Uterus (tissue), 3 donors: ENCODE measurements at regions not wholly inside any gene's neighbourhood (a gene's known extent, or its start where the extent isn't known, plus 50 kb on each side); places are given as distances from the start of the nearest gene placed in this dataset.

Experiments
- DNase-seq, 2 donors: peaks; one replicate each; pipeline ENCODE4 v3.0.0-alpha.2; 2019 to 2020
- H3K27ac ChIP-seq, 2 donors: fragments of 200-600 bp; sonication (generic); 1 replicate in 1 of 2; 2 replicates in 1 of 2; pipeline ENCODE4 v1.5.1; 2016 to 2018
- H3K27me3 ChIP-seq, 2 donors: fragments of 200-600 bp; sonication (generic); one replicate each; pipeline ENCODE4 v1.5.1; 2018 to 2019; ENCODE audit warnings: control low read depth in 1 of 2
- H3K36me3 ChIP-seq, 2 donors: fragments of 200-600 bp; sonication (generic); one replicate each; pipeline ENCODE4 v1.5.1; 2019; ENCODE audit warnings: control low read depth in 1 of 2
- H3K4me1 ChIP-seq, 2 donors: fragments of 200-600 bp; sonication (generic); one replicate each; pipeline ENCODE4 v1.5.1; 2018 to 2019; ENCODE audit warnings: control low read depth in 1 of 2
- H3K4me3 ChIP-seq, 2 donors: fragments of 200-600 bp; sonication (generic); 1 replicate in 1 of 2; 2 replicates in 1 of 2; pipeline ENCODE4 v1.5.1; 2018 to 2019; ENCODE audit warnings: mild to moderate bottlenecking in 1 of 2
- H3K9me3 ChIP-seq, 2 donors: fragments of 200-600 bp; sonication (generic); one replicate each; pipeline ENCODE4 v1.5.1; 2019; ENCODE audit warnings: control low read depth in 1 of 2
- CTCF ChIP-seq, 4 experiments: fragments of 200-600 bp in 2 of 4; fragments of 450-650 bp in 2 of 4; sonication (generic) in 2 of 4; IDR thresholded peaks; one replicate each; pipeline ENCODE4 v1.5.1; 2016 to 2019; ENCODE audit warnings: antibody characterized with exemption in 4 of 4, mild to moderate bottlenecking in 2 of 4, moderate library complexity in 1 of 4
- POLR2A ChIP-seq, 2 donors: fragments of 450-650 bp; IDR thresholded peaks; one replicate each; pipeline ENCODE4 v1.6.1; 2016; ENCODE audit warnings: antibody characterized with exemption in 2 of 2, mild to moderate bottlenecking in 1 of 2, moderate library complexity in 1 of 2
- intact Hi-C: fragments of 100-400 bp; cut with DNase I; formaldehyde crosslinking; loops from one replicate; pipeline ENCODE4 v1.15.1; 2023; ENCODE audit warnings: low total_unique reads
- donor health status: DM: yes; HTN: yes; CAD: no.

DNA sequence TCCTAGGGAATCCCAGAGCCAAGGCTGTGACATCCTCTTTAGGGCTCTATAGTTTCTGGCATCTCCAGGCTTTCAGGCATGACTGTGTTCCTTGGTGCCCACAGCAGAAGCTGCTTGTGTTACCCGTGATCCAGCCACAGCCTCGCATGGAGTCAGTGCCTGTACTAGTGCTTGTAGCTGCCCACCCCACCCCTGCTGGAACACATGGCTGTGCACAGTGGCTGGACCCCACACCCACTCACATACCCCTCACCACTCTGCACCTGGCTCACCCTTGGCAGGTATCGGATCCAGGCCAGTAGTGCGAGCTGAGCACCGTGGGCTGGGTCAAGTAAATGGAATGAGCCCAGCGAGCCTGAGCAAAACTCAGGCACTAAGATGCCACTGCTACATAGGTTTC, 934.7 kb upstream of the PRMT6 start:
- no peaks in the 10 kb centered on the region for H3K36me3 ChIP-seq
- TF ChIP-seq CTCF (IDR thresholded peaks at IDR 0.05) (no peak), POLR2A (IDR thresholded peaks at IDR 0.05) (no peak)
- intact Hi-C loops: no loop called here
- H3K27ac ChIP-seq: no peak overlapping the region
- no peak overlapping the region for H3K4me3 ChIP-seq
- no peaks in the 10 kb centered on the region for H3K4me1 ChIP-seq
- H3K27me3 ChIP-seq: no peaks in the 10 kb centered on the region
- H3K9me3 ChIP-seq: no peaks in the 10 kb centered on the region
- DNase-seq: no peak

DNA sequence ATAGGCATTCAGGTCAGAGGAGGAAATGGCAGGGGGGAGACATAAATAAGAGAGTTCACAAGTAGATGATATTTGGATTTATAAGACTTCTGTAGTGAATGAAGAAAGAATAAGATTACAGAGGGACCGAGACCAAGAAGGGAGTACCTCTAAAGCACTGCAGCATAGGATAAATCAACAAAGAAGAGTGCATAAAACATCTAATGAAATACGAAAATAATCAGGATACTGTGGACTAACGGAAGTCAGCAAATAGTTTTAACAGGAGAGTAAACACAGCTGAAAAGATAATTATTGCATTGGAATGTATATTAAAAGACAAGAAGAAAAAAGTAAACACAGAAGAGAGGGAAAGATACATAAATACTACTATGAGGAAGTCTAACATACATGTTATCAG, 921.9 kb upstream of the PRMT6 start:
- no peak overlapping the region for H3K27ac ChIP-seq
- no peak for TF ChIP-seq CTCF (IDR thresholded peaks at IDR 0.05)
- TF ChIP-seq POLR2A (IDR thresholded peaks at IDR 0.05): no peak
- H3K4me3 ChIP-seq: no peak overlapping the region

DNA sequence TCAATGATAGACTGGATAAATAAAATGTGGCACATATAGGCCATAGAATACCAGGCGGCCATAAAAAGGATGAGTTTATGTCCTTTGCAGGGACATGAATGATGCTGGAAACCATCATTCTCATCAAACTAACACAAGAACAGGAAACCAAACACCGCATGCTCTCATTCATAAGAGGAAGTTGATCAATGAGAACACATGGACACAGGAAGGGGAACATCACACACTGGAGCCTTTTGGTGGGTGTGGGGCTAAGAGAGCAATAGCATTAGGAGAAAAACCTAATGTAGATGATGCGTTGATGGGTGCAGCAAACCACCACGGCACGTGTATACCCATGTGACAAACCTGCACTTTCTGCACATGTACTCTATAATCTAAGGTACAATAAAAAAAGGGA, 883.4 kb upstream of the PRMT6 start:
- Histone ChIP-seq H3K36me3 (no peaks in the 10 kb centered on the region), H3K4me3 (no peak overlapping the region), H3K4me1 (no peaks in the 10 kb centered on the region), H3K27me3 (no peaks in the 10 kb centered on the region), H3K27ac (no peak overlapping the region), H3K9me3 (no peaks in the 10 kb centered on the region)
- DNase-seq: no peak
- intact Hi-C loops: no loop called here
- TF ChIP-seq CTCF (IDR thresholded peaks at IDR 0.05): no peak
- TF ChIP-seq POLR2A (IDR thresholded peaks at IDR 0.05): no peak

More for the DNA sequence above, 921.9 kb upstream of the PRMT6 start:
- no peaks in the 10 kb centered on the region for H3K9me3 ChIP-seq
- no peaks in the 10 kb centered on the region for H3K36me3 ChIP-seq
- intact Hi-C loops: no loop called here
- no peak for DNase-seq
- no peaks in the 10 kb centered on the region for H3K27me3 ChIP-seq
- no peaks in the 10 kb centered on the region for H3K4me1 ChIP-seq

- DNase-seq: no peak
- TF ChIP-seq CTCF (IDR thresholded peaks at IDR 0.05) (no peak), POLR2A (IDR thresholded peaks at IDR 0.05) (no peak)
- intact Hi-C loops: no loop called here
- Histone ChIP-seq H3K4me1 (no peaks in the 10 kb centered on the region), H3K4me3 (no peak overlapping the region), H3K36me3 (no peaks in the 10 kb centered on the region), H3K27me3 (no peaks in the 10 kb centered on the region), H3K27ac (no peak overlapping the region), H3K9me3 (no peaks in the 10 kb centered on the region)
Measured at GRCh38 chr1:106178791-106179190, 877.7 kb upstream of the PRMT6 start.

DNA sequence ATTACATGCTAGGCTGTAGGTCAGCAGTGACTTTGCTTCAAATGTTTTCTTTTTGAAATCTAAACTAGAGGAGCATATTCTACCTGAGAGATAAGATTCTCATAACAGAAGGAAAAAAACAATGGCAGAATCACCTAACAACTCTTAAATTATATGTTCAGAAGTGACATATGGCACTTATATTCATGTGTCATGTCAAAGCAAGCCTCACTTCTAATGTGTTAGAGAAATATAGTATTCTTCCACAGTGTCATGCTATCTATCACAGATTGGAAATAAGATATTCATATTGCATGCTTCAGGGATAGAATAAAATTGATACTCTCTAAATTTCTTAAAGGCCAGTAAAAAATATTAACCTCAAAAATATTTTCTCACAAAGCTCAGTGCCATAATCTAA, 874.6 kb upstream of the PRMT6 start:
- H3K36me3 ChIP-seq: no peaks in the 10 kb centered on the region
- no peak overlapping the region for H3K27ac ChIP-seq
- intact Hi-C loops: no loop called here
- no peak for DNase-seq
- no peaks in the 10 kb centered on the region for H3K9me3 ChIP-seq
- TF ChIP-seq CTCF (IDR thresholded peaks at IDR 0.05): no peak
- no peak overlapping the region for H3K4me3 ChIP-seq
- H3K27me3 ChIP-seq: no peaks in the 10 kb centered on the region
- H3K4me1 ChIP-seq: no peaks in the 10 kb centered on the region
